ENCODE measurements at regions not wholly inside any gene's neighbourhood (a gene's known extent, or its start where the extent isn't known, plus 50 kb on each side); places are given as distances from the start of the nearest gene placed in this dataset.

GRCh38 chrX:39974270-39974669 lies 123.5 kb downstream of the BCOR start:
- no peaks in the 10 kb centered on the region for H3K9me2 ChIP-seq (ENCODE audit: insufficient read depth, low read length)
- no peaks in the 10 kb centered on the region for H3F3A ChIP-seq (ENCODE audit: insufficient read depth, low read length, poor library complexity, severe bottlenecking)
- H4K20me1 ChIP-seq (ENCODE audit: insufficient read depth) = no peaks in the 10 kb centered on the region
- H2AFZ ChIP-seq (ENCODE audit: low read depth, low read length) = no peak overlapping the region
- no peak overlapping the region for H3K9ac ChIP-seq (ENCODE audit: low read length)
- no peaks in the 10 kb centered on the region for H3K9me3 ChIP-seq (ENCODE audit: low read length)
- H3K27ac ChIP-seq (ENCODE audit: low read length) = no peak overlapping the region
- H3K27me3 ChIP-seq (ENCODE audit: insufficient read depth, low read depth, low read length) = no peaks in the 10 kb centered on the region
- no peaks in the 10 kb centered on the region for H3K79me2 ChIP-seq (replicated peaks; ENCODE audit: insufficient read depth, low read length)
- no peak overlapping the region for H3K4me2 ChIP-seq (ENCODE audit: low read length)
- no peak overlapping the region for H3K4me3 ChIP-seq (ENCODE audit: low read length)
- H3K36me3 ChIP-seq (ENCODE audit: insufficient read depth, low read length) = no peaks in the 10 kb centered on the region
- no peak for TF ChIP-seq TAF1 (IDR thresholded peaks at IDR 0.05; ENCODE audit: low read depth)
- no peak for TF ChIP-seq RAD21 (conservative IDR thresholded peaks at IDR 0.05)
- TF ChIP-seq SMC3 (conservative IDR thresholded peaks at IDR 0.05; ENCODE audit: poor library complexity) = no peak
- no peak for TF ChIP-seq POLR2AphosphoS5 (IDR thresholded peaks at IDR 0.05)
- TF ChIP-seq REST (IDR thresholded peaks at IDR 0.05; ENCODE audit: borderline replicate concordance) = no peak
- no peak for TF ChIP-seq CTCF (IDR thresholded peaks at IDR 0.05; ENCODE audit: poor library complexity, severe bottlenecking)
- no peak for TF ChIP-seq EZH2 (IDR thresholded peaks at IDR 0.05; ENCODE audit: borderline replicate concordance, insufficient read depth, low read length, poor library complexity, severe bottlenecking)
- no peak for TF ChIP-seq MXI1 (conservative IDR thresholded peaks at IDR 0.05; ENCODE audit: poor library complexity, severe bottlenecking)
- no peak for TF ChIP-seq EP300 (conservative IDR thresholded peaks at IDR 0.05; ENCODE audit: poor library complexity, severe bottlenecking)

- H3F3A ChIP-seq (ENCODE audit: insufficient read depth, low read length, poor library complexity, severe bottlenecking) = no peaks in the 10 kb centered on the region
- no peak overlapping the region for H2AFZ ChIP-seq (ENCODE audit: low read depth, low read length)
- H3K9ac ChIP-seq (ENCODE audit: low read length) = no peak overlapping the region
- no peaks in the 10 kb centered on the region for H4K20me1 ChIP-seq (ENCODE audit: insufficient read depth)
- H3K27ac ChIP-seq (ENCODE audit: low read length) = no peak overlapping the region
- H3K9me3 ChIP-seq (ENCODE audit: low read length) = no peaks in the 10 kb centered on the region
- no peaks in the 10 kb centered on the region for H3K9me2 ChIP-seq (ENCODE audit: insufficient read depth, low read length)
- H3K27me3 ChIP-seq (ENCODE audit: insufficient read depth, low read depth, low read length) = no peaks in the 10 kb centered on the region
- no peak overlapping the region for H3K4me2 ChIP-seq (ENCODE audit: low read length)
- no peaks in the 10 kb centered on the region for H3K36me3 ChIP-seq (ENCODE audit: insufficient read depth, low read length)
- TF ChIP-seq EP300 (conservative IDR thresholded peaks at IDR 0.05; ENCODE audit: poor library complexity, severe bottlenecking) (no peak), TAF1 (IDR thresholded peaks at IDR 0.05; ENCODE audit: low read depth) (no peak), RAD21 (conservative IDR thresholded peaks at IDR 0.05) (no peak), MXI1 (conservative IDR thresholded peaks at IDR 0.05; ENCODE audit: poor library complexity, severe bottlenecking) (no peak), REST (IDR thresholded peaks at IDR 0.05; ENCODE audit: borderline replicate concordance) (no peak), CTCF (IDR thresholded peaks at IDR 0.05; ENCODE audit: poor library complexity, severe bottlenecking) (no peak)
- H3K79me2 ChIP-seq (replicated peaks; ENCODE audit: insufficient read depth, low read length) = no peaks in the 10 kb centered on the region
- H3K4me3 ChIP-seq (ENCODE audit: low read length) = no peak overlapping the region
Measured at GRCh38 chrX:39975101-39975925, 122.4 kb downstream of the BCOR start.
